PC-9 (cell line): ENCODE measurements at regions not wholly inside any gene's neighbourhood (a gene's known extent, or its start where the extent isn't known, plus 50 kb on each side); places are given as distances from the start of the nearest gene placed in this dataset.

ENCODE experiments used
- CTCF ChIP-seq: fragments of 200-600 bp; sonication (generic); conservative IDR thresholded peaks from 2 replicates; pipeline ENCODE4 v1.6.1; 2017; ENCODE audit warnings: mixed run types, antibody characterized with exemption, mild to moderate bottlenecking, moderate library complexity
- EZH2 ChIP-seq: fragments of 200-600 bp; sonication (generic); IDR thresholded peaks from 2 replicates; pipeline ENCODE4 v1.8.0; 2017; ENCODE audit warnings: antibody characterized with exemption, low read depth

GRCh38 chr22:27185760-27186302, 528.4 kb downstream of the MIAT start:
- no peak for TF ChIP-seq CTCF
- TF ChIP-seq EZH2 = no peak
